OCI-LY3 (cell line): ENCODE measurements at regions not wholly inside any gene's neighbourhood (a gene's known extent, or its start where the extent isn't known, plus 50 kb on each side); places are given as distances from the start of the nearest gene placed in this dataset.
"Not testable (repeated sequence)": the region's sequence is repeated elsewhere in the genome, so short reads cannot be mapped to it uniquely, and the experiment has no call there.

Source experiments
- H2AFZ ChIP-seq: fragments of 200-600, 300-600 bp; shearing (Covaris generic); 2 replicates; pipeline ENCODE4 v1.6.0; 2014; ENCODE audit warnings: antibody characterized with exemption, low read depth, low read length
- H3K27ac ChIP-seq: fragments of 200-600, 300-600 bp; sonication (generic); 2 replicates; pipeline ENCODE4 v1.5.1; 2014; ENCODE audit warnings: mild to moderate bottlenecking, low read length, moderate library complexity, mixed read lengths
- H3K27me3 ChIP-seq: fragments of 200-600, 300-600 bp; sonication (generic); 2 replicates; pipeline ENCODE4 v1.6.1; 2014; ENCODE audit warnings: low read depth, low read length, mixed read lengths
- H3K36me3 ChIP-seq: fragments of 200-600, 300-600 bp; sonication (generic); replicated peaks from 2 replicates; pipeline ENCODE3; 2014; ENCODE audit warnings: low read depth, low read length, mixed read lengths
- H3K4me1 ChIP-seq: fragments of 300-600, 200-600 bp; sonication (generic); 2 replicates; pipeline ENCODE4 v1.6.1; 2014; ENCODE audit warnings: low read length, mixed read lengths
- H3K4me2 ChIP-seq: fragments of 200-600, 300-600 bp; sonication (generic); 2 replicates; pipeline ENCODE4 v1.6.1; 2014; ENCODE audit warnings: low read length, mixed read lengths
- H3K4me3 ChIP-seq: fragments of 300-600, 200-600 bp; sonication (generic); 2 replicates; pipeline ENCODE4 v1.5.1; 2014; ENCODE audit warnings: antibody characterized with exemption, mild to moderate bottlenecking, low read length, moderate library complexity
- H3K79me2 ChIP-seq: fragments of 300-600, 200-600 bp; shearing (Covaris generic); 2 replicates; pipeline ENCODE4 v1.6.1; 2014; ENCODE audit warnings: mild to moderate bottlenecking, low read length, mixed read lengths
- H3K9ac ChIP-seq: fragments of 300-600, 200-600 bp; shearing (Covaris generic); 2 replicates; pipeline ENCODE4 v1.6.0; 2014; ENCODE audit warnings: mild to moderate bottlenecking, low read length, moderate library complexity
- H3K9me3 ChIP-seq: fragments of 200-600, 300-600 bp; shearing (Covaris generic); 2 replicates; pipeline ENCODE4 v1.6.1; 2014; ENCODE audit warnings: low read length, mixed read lengths; ENCODE audit not compliant: insufficient read depth
- H4K20me1 ChIP-seq: fragments of 200-600, 300-600 bp; sonication (generic); 2 replicates; pipeline ENCODE4 v1.6.1; 2016; ENCODE audit warnings: low read length, mixed read lengths; ENCODE audit not compliant: insufficient read depth
- CTCF ChIP-seq: fragments of 200-600, 300-600 bp; sonication (generic); IDR thresholded peaks from 2 replicates; pipeline ENCODE4 v1.5.1; 2014; ENCODE audit warnings: antibody characterized with exemption, low read length, low read depth
- EZH2phosphoT487 ChIP-seq: fragments of 200-600 bp; shearing (Covaris generic); IDR thresholded peaks from 2 replicates; pipeline ENCODE4 v1.6.1; 2018; ENCODE audit warnings: antibody characterized with exemption, mixed run types, low read depth

GRCh38 chrX:40230646-40231045 lies 132.9 kb upstream of the BCOR start:
- Histone ChIP-seq H3K4me3 (no peak overlapping the region), H4K20me1 (no peaks in the 10 kb centered on the region), H3K79me2 (no peaks in the 10 kb centered on the region), H3K9ac (no peak overlapping the region), H2AFZ (no peak overlapping the region), H3K4me2 (no peak overlapping the region), H3K27ac (no peak overlapping the region), H3K27me3 (no peaks in the 10 kb centered on the region), H3K36me3 (no peaks in the 10 kb centered on the region), H3K9me3 (no peaks in the 10 kb centered on the region), H3K4me1 (no peaks in the 10 kb centered on the region)
- TF ChIP-seq EZH2phosphoT487 (no peak), CTCF (no peak)

GRCh38 chrX:40227125-40227524 lies 129.4 kb upstream of the BCOR start:
- Histone ChIP-seq H4K20me1 (no peaks in the 10 kb centered on the region), H3K9ac (no peak overlapping the region), H3K36me3 (no peaks in the 10 kb centered on the region), H3K4me2 (no peak overlapping the region), H2AFZ (no peak overlapping the region), H3K4me1 (no peaks in the 10 kb centered on the region), H3K4me3 (no peak overlapping the region), H3K9me3 (no peaks in the 10 kb centered on the region), H3K27ac (no peak overlapping the region), H3K79me2 (no peaks in the 10 kb centered on the region), H3K27me3 (no peaks in the 10 kb centered on the region)
- TF ChIP-seq CTCF (no peak), EZH2phosphoT487 (no peak)

GRCh38 chrX:40224658-40225057 lies 126.9 kb upstream of the BCOR start:
- no peak overlapping the region for H3K27ac ChIP-seq
- no peak overlapping the region for H3K9ac ChIP-seq
- no peaks in the 10 kb centered on the region for H3K36me3 ChIP-seq
- H3K4me2 ChIP-seq = no peak overlapping the region
- no peaks in the 10 kb centered on the region for H3K79me2 ChIP-seq
- no peak overlapping the region for H2AFZ ChIP-seq
- H3K4me3 ChIP-seq = no peak overlapping the region
- no peaks in the 10 kb centered on the region for H3K4me1 ChIP-seq
- H4K20me1 ChIP-seq = no peaks in the 10 kb centered on the region
- no peaks in the 10 kb centered on the region for H3K9me3 ChIP-seq
- H3K27me3 ChIP-seq = no peaks in the 10 kb centered on the region
- TF ChIP-seq CTCF = no peak
- TF ChIP-seq EZH2phosphoT487 = no peak

- H3K27me3 ChIP-seq, H3K79me2 ChIP-seq, H3K4me2 ChIP-seq, H3K9ac ChIP-seq, H3K4me1 ChIP-seq, H3K9me3 ChIP-seq, H4K20me1 ChIP-seq, H3K36me3 ChIP-seq, H2AFZ ChIP-seq, H3K27ac ChIP-seq, H3K4me3 ChIP-seq: not testable (repeated sequence)
Measured at GRCh38 chrX:40222612-40223011, 124.9 kb upstream of the BCOR start.

- Histone ChIP-seq H4K20me1 (no peaks in the 10 kb centered on the region), H3K4me1 (peaks cover 4% of the 10 kb centered on the region), H3K27me3 (no peaks in the 10 kb centered on the region), H3K79me2 (no peaks in the 10 kb centered on the region), H3K9ac (no peak overlapping the region), H3K4me3 (no peak overlapping the region), H3K27ac (no peak overlapping the region), H3K9me3 (no peaks in the 10 kb centered on the region), H3K4me2 (no peak overlapping the region), H2AFZ (no peak overlapping the region), H3K36me3 (no peaks in the 10 kb centered on the region)
- TF ChIP-seq EZH2phosphoT487 (no peak), CTCF (no peak)
Measured at GRCh38 chrX:40213092-40213491, 115.3 kb upstream of the BCOR start.
